GM12872 (cell line): ENCODE measurements at regions not wholly inside any gene's neighbourhood (a gene's known extent, or its start where the extent isn't known, plus 50 kb on each side); places are given as distances from the start of the nearest gene placed in this dataset.

ENCODE experiments used
- TF ChIP-seq, protein P1 (sequence below): IDR thresholded peaks from 3 replicates; pipeline ENCODE4 v1.5.1; 2011; ENCODE audit warnings: low read depth, mild to moderate bottlenecking, low read length, moderate library complexity; ENCODE audit not compliant: insufficient read depth

DNA sequence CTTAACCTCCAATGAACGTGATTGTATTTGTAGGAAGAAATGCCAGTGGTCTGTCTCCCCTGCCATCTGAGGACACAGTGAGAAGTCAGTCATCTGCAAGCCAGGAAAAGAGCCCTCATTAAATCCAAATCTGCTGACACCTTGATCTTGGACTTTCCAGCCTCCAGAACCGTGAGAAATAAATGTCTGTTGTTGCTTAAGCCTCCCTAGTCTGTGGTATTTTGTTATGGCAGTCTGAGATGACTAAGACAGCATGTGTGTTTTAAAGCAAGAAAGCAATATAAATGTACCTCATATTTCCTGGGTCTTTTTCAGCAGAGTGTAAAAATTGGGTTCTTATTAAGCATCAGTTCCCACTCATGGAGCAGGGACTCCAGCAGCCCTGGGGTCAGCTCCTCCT is 177.9 kb upstream of the NLRP1 start:
- TF ChIP-seq, protein P1, sequence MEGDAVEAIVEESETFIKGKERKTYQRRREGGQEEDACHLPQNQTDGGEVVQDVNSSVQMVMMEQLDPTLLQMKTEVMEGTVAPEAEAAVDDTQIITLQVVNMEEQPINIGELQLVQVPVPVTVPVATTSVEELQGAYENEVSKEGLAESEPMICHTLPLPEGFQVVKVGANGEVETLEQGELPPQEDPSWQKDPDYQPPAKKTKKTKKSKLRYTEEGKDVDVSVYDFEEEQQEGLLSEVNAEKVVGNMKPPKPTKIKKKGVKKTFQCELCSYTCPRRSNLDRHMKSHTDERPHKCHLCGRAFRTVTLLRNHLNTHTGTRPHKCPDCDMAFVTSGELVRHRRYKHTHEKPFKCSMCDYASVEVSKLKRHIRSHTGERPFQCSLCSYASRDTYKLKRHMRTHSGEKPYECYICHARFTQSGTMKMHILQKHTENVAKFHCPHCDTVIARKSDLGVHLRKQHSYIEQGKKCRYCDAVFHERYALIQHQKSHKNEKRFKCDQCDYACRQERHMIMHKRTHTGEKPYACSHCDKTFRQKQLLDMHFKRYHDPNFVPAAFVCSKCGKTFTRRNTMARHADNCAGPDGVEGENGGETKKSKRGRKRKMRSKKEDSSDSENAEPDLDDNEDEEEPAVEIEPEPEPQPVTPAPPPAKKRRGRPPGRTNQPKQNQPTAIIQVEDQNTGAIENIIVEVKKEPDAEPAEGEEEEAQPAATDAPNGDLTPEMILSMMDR: no peak

DNA sequence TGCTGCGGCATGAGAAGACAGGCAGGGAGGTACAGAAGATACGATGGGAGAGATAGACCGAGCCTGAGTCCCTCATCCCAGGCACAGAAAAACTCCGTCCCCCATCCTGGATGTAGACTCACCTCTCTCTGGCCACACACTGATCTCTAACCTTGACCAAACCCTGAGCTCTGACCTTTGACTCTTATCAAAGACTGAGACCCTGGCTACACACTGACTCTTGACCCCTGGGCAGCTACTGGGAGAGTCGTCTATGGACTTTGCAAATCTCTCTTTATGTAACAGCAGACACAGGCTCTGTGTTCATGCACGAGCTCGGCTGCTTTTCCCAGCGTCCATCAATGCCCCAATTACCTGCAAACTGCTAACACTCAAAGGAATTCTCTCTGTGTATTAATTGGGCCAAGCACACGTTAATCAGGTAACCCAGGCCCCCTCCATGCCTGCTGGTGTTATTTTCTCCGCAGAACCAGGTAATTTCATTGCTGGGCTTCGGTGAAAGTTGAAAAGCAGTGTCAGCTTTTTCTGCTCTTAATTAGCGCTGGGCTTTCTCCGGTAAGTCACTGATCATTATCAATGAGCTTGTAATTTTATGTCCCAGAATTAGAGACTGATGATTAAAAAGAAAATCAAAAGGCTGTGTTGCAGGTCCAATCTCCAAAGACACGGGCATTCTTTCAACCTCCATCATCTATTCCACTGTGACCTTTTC is 179.4 kb upstream of the NLRP1 start:
- TF ChIP-seq, protein P1: no peak

DNA sequence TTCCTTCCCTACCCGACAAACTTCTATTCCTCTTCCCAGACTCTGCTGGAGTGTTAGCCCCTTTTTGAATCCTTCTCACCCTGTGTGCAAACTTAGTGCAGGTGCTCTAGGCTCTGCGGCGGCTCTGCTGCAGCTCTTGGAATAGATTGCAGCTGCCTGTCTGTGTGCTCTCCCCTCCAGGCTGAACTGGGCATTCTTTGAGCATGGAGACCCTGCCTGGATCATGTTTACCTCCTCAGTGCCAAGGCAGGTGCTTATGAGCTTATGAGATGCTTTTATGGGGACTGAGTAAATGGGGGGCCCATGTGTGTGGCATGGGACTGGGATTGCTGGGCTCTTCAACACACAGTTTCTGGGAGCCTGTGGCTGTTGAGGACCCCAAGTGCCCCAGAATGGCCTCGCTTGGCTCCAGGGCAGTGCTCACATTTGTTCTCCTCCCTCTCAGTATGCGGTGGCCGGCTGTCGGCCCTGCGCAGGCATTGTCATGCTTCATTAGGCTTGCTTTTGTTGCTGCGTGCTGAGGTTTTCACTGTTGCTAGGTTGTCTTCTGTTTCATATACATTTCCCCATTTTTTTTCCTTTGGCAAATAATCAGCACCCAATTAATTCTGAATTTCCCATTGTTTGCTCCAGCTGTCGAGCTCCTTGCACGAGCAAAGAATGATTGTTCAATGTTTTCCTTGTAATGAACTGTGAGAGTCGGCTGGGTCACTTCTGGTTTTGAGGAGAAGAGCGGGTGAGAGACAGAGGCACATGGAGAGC is 185.5 kb upstream of the NLRP1 start:
- TF ChIP-seq, protein P1: no peak

DNA sequence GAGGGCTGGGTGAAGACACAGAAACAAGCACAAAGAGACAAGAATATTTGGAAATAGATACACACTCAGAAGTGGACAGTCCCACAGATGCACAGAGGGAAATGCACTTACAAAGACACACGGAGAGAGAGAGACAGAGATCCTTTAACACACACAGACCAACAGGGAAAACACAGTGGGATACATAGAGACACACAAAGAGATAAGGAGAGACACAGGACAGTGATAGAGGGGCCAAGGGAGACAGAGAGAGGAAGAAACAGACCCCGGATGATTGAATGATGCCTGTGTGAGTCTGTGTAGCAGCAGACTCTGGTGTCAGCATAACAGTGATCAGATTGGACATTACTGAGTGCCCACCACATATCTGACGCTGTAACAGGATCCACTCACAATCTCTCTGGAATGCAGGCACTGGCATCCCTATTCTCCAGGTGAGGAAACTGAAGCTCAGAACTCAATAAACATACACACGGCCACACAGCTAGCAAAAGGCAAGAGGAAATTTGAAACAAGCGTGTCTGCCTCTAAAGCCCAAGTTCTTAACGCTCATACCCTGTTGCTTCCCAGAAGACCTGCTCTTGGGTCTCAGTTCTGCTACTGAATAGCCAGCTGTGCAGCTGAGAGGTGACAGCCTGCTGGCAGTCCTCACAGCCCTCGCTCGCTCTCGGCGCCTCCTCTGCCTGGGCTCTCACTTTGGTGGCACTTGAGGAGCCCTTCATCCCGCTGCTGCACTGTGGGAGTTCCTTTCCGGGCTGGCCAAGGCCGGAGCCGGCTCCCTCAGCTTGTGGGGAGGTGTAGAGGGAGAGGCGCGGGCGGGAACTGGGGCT is 186.3 kb upstream of the NLRP1 start:
- TF ChIP-seq, protein P1: no peak

DNA sequence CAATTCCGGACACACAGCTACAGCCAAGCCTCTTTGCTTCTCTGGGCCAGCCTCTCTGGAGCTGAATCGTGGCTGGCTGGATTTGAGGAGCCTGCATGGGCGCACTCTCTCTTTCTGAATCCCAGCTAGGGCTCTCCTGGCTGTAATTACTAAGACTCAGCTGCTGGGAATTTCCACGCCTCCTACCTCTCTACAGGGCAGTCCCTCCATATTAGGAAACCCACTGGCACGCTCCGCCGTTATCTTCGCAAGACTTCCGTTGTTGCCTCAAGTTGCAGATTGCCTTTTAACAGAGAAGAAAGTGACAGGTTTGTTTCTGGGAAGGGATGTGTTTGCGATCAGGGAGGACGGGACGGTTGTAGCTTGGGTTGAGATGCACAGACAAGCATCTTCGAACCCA is 188.4 kb upstream of the NLRP1 start:
- TF ChIP-seq, protein P1: no peak

DNA sequence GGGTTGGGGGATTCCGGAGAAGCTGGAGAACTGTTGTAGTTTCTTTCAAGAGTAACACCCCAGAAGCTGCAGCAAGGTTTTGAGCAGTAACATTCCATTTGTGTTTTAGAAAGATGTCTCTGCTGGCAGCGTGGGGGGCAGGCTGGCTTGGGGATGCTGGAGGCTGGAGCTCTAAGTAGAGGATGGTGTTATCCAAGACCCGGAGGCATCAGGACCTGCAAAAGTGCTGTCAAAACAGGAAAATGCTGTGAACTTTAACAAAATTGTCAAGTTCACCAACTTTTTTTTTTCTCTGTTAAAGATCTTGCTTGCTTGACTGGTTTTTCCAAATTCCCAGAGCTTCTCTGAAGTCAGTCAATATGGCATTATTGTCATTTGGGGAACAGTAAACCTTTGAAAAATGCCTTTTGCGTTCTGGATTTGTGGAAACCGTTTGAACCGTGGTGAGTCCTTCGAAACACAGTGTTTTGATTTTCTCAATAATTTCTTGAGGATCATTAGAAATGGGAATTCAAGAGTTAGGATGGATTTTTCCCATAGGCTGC is 189.6 kb upstream of the NLRP1 start:
- TF ChIP-seq, protein P1: no peak

DNA sequence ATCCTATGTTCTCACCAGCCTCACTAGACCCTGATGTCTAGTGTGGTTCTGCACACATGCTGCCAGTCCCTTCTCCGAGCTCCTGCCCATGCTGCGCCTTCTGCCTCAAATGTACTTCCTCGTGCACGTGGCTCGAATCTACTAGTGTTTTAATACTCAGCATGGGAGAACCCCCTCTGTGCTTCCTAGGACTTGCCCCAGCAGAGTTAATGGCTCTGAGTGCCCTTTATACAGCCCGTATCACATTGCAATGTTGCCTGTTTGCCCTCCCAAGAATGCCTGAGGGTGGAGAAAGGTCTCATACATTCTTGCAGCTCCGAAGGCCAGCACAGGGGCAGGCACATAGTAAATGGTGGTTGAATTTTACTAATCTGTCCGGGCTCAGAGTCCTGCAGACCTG is 190.8 kb upstream of the NLRP1 start:
- TF ChIP-seq, protein P1: no peak
